ENCODE measurements at regions not wholly inside any gene's neighbourhood (a gene's known extent, or its start where the extent isn't known, plus 50 kb on each side); places are given as distances from the start of the nearest gene placed in this dataset.

DNA sequence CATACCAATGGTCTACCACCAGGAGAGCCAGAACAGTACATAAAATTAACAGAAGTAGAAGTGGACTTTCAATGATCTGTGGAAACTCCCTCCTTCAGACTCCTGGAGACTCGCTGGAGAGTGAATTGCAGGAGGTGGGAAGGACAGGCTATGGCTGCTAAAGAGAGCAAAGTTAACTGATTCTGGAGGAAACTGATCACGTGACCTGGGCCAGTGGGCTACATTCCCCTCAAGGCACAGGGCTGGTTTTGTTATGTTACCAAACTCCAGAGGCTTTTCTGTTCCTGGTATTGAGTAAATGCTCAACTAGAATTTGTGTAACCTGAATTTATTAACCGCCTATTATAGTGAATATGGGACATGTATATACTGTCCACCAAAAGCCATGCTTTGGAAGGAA lies 372.6 kb downstream of the MTRR start:
- TF ChIP-seq, protein P1, sequence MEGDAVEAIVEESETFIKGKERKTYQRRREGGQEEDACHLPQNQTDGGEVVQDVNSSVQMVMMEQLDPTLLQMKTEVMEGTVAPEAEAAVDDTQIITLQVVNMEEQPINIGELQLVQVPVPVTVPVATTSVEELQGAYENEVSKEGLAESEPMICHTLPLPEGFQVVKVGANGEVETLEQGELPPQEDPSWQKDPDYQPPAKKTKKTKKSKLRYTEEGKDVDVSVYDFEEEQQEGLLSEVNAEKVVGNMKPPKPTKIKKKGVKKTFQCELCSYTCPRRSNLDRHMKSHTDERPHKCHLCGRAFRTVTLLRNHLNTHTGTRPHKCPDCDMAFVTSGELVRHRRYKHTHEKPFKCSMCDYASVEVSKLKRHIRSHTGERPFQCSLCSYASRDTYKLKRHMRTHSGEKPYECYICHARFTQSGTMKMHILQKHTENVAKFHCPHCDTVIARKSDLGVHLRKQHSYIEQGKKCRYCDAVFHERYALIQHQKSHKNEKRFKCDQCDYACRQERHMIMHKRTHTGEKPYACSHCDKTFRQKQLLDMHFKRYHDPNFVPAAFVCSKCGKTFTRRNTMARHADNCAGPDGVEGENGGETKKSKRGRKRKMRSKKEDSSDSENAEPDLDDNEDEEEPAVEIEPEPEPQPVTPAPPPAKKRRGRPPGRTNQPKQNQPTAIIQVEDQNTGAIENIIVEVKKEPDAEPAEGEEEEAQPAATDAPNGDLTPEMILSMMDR (IDR thresholded peaks at IDR 0.05 in 8 of 11, conservative IDR thresholded peaks at IDR 0.05 in 3 of 11): no peak
- no peak for TF ChIP-seq POLR2A (IDR thresholded peaks at IDR 0.05)
- no peak for TF ChIP-seq POLR2AphosphoS5 (IDR thresholded peaks at IDR 0.05)
